Lower leg skin (tissue), 3 donors: ENCODE measurements at regions not wholly inside any gene's neighbourhood (a gene's known extent, or its start where the extent isn't known, plus 50 kb on each side); places are given as distances from the start of the nearest gene placed in this dataset.
"Not testable (repeated sequence)": the region's sequence is repeated elsewhere in the genome, so short reads cannot be mapped to it uniquely, and the experiment has no call there.

ENCODE experiments used
- POLR2A ChIP-seq, 2 donors: fragments of 450-650 bp; IDR thresholded peaks; one replicate each; pipeline ENCODE4 v1.6.1; 2016 to 2017; ENCODE audit warnings: antibody characterized with exemption in 2 of 2, mild to moderate bottlenecking in 1 of 2, moderate library complexity in 1 of 2
- TF ChIP-seq, protein P1 (sequence below), 3 donors: fragments of 450-650 bp; IDR thresholded peaks; one replicate each; pipeline ENCODE4 v1.5.1; 2016; ENCODE audit warnings: antibody characterized with exemption in 3 of 3, mild to moderate bottlenecking in 3 of 3, moderate library complexity in 2 of 3

DNA sequence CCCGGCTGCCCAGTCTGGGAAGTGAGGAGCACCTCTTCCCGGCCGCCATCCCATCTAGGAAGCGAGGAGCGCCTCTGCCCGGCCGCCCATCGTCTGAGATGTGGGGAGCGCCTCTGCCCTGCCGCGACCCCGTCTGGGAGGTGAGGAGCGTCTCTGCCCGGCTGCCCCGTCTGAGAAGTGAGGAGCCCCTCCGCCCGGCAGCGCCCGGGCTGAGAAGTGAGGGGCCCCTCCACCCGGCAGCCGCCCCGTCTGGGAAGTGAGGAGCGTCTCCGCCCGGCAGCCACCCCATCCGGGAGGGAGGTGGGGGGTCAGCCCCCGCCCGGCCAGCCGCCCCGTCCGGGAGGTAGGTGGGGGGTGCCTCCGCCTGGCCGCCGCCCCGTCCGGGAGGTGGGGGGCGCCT, 94.2 kb upstream of the FSCB start:
- TF ChIP-seq, protein P1, sequence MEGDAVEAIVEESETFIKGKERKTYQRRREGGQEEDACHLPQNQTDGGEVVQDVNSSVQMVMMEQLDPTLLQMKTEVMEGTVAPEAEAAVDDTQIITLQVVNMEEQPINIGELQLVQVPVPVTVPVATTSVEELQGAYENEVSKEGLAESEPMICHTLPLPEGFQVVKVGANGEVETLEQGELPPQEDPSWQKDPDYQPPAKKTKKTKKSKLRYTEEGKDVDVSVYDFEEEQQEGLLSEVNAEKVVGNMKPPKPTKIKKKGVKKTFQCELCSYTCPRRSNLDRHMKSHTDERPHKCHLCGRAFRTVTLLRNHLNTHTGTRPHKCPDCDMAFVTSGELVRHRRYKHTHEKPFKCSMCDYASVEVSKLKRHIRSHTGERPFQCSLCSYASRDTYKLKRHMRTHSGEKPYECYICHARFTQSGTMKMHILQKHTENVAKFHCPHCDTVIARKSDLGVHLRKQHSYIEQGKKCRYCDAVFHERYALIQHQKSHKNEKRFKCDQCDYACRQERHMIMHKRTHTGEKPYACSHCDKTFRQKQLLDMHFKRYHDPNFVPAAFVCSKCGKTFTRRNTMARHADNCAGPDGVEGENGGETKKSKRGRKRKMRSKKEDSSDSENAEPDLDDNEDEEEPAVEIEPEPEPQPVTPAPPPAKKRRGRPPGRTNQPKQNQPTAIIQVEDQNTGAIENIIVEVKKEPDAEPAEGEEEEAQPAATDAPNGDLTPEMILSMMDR (IDR thresholded peaks at IDR 0.05): not testable (repeated sequence)
- not testable (repeated sequence) for TF ChIP-seq POLR2A (IDR thresholded peaks at IDR 0.05)
